GM18511 (cell line): ENCODE measurements at regions not wholly inside any gene's neighbourhood (a gene's known extent, or its start where the extent isn't known, plus 50 kb on each side); places are given as distances from the start of the nearest gene placed in this dataset.
"Not testable (repeated sequence)": the region's sequence is repeated elsewhere in the genome, so short reads cannot be mapped to it uniquely, and the experiment has no call there.

ENCODE experiments used
- ATAC-seq: cut with Tn5 transposase; IDR thresholded peaks from one replicate; pipeline ENCODE4 v1.9.1; 2021; ENCODE audit warnings: mild to moderate bottlenecking, moderate library complexity; ENCODE audit not compliant: unreplicated experiment

DNA sequence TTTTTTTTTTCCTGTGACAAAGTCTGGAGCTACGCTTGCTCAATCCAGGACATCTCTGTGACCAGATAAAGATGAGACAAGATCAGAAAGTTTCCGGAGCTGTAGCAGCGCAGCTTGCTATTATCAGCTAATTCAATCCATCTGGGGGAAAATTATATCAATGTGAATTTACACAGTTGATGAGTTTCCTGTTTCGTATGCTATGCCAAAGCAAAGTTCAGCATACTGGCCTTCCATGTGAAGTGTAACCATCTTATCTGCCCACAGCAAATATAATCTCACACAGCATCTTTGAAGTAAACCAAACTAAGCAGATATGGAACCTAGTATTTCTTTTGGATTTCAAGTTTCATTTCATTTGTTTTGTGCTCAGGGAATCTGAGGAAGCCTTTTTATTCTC is 1767.7 kb downstream of the EFNA5 start:
- no peak for ATAC-seq

DNA sequence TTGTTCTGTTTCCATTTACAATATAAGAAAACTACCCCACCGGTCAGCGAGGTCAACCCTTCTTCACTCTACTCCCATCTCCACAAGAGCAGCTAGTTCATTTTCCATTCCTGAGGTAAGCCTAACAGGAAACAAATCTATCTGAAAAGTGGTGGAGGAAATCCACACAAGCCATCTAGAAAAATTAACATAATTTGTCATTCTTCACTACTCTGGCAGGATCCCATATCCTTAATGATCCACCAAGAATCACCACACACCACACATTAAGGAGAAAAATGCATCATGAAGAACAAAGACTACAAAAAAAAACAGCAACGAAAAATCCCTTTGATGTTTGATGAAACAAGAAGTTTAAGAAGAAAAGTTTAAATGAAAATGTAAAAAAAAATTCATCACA is 1771.0 kb downstream of the EFNA5 start:
- no peak for ATAC-seq

DNA sequence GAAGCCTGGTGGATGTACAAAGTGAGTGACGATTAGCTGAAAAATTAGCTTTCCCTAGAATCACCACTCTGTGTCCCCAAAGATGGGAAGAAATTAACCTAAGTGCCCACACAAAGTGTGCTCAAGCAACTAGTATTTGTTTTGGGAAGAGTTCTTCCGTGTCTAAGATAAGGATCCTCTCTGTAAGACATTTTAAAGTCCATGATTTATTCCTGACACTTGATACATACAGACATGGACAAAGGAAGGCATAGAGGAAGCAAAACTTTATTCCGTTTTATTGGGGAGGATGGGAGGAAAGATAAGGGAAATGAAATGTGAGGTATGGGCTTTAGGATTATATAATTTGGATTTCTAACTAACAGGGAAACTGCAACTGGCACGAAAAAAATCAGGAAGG is 1772.6 kb downstream of the EFNA5 start:
- ATAC-seq: no peak

DNA sequence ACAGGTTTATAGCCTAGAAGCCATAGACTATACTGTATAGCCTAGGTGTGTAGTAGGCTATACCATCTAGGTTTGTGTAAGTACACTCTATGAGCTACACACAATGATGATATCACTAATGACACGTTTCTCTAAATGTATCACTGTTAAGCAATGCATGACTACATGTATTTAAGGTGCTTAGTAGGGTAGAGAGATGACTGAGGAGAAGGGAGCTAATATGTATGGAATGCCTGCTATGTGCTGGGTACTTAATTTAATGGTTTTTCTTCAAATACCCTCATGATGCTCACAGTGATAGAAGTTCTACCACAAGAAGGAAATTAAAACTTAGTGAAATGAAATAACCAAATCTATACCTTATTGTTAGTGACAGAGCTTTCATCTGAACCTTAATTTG is 1785.5 kb downstream of the EFNA5 start:
- ATAC-seq: no peak

DNA sequence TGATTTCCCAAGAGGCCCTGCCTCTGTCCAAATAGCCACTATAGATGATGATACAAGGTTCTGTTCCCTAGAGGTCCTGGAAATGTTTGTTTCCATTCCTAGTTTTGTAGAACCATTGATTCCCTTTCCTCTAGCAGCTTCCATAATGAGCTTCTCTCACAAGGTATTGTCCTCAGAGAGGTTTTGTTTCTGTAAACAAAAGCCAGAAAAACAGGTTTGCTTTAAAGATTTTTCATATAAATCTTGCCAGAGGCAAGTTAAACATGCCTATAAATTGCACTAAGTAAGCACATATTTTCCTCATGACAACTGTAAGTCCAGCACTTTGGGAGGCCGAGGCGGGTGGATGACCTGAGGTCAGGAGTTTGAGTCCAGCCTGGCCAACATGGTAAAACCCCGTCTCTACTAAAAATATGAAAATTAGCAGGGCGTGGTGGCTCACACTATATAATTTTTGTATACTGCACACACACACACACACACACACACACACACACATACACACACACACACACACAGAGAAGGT is 1787.7 kb downstream of the EFNA5 start:
- ATAC-seq: no peak

DNA sequence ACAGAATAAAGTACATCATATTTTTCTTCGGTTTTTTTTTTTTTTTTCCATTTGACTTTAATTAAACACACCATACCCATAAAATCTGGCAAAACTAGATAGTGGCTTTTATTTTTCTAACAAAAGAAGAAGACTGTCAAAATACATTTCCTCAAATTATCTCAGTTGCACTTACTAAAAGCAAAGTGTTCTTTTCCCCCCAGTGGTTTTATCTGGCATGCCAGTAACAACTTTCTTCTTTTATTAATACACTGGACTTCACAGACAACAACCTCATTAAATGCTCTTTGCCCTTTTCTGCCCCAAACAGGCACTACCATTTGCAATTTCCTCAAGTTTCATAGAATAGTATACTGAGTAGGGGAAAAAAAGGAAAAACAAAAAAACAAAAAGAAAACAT is 1792.3 kb downstream of the EFNA5 start:
- ATAC-seq: no peak

DNA sequence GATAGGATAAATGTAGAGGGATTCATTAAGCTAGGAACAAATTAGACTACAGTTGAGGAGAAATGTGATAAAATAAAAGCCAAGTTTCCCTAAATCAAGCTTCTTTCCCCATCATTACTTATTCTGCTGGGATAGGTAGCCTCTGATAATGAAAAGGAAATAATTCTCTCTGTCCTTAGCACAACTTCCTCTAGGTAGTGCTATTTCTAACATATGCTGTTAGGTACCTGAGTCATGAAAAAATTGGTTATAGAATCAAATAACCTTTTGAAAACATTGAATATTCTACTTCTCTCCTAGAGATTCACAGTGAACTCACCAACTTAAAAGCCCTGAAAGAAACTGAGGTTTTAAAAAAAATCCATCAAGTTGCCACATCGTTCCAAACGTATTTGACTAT is 1793.1 kb downstream of the EFNA5 start:
- no peak for ATAC-seq

DNA sequence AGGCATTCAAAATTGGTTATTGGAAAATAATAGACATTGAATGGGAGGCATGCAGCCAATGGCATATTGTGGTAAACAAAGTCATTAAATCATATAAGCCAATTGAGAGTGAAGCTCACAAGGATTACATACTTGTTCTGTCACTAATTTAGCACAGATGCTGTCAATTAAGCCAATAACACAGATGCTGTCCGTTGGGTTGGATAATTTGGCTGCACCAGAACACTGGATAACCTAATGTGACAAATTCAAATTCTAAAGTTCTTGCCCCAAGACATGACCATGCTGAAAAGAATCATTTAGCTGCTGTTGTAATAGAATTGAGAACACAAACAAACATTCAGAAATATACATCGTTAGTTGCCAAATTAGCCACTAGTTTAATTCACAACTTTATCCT is 1796.4 kb downstream of the EFNA5 start:
- no peak for ATAC-seq

DNA sequence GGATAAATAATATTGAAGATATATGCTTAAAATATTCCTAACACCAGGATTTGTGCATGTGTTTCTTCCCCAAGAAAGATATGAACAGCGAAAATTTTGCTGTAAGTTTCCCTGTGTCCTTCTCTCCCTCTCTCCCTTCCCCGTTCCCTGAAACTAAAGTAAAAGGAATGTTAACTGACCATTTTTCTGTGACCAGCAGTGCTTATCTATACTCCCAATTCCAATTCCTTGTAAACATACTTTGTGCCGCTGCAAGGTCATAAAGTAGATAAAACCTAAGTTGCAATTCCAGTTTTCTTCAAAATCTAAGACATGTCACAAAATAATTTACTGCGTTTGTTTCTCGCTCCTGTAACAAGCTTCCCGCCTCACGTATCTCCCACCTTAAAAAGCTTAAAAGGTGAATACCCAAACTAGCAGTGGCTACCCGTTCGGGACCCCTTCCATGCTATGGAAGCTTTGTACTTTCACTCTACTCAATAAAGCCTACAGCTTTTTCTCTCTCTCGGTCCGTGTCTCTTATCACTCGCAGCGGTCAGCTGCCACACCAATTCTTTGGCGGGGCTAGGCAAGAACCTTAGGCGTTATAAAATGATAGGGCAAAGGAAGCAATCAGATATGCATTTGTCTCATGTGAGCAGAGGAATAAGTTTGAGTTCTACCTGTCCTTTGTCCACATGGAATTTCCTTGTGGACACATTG is 1798.0 kb downstream of the EFNA5 start:
- ATAC-seq: no peak

DNA sequence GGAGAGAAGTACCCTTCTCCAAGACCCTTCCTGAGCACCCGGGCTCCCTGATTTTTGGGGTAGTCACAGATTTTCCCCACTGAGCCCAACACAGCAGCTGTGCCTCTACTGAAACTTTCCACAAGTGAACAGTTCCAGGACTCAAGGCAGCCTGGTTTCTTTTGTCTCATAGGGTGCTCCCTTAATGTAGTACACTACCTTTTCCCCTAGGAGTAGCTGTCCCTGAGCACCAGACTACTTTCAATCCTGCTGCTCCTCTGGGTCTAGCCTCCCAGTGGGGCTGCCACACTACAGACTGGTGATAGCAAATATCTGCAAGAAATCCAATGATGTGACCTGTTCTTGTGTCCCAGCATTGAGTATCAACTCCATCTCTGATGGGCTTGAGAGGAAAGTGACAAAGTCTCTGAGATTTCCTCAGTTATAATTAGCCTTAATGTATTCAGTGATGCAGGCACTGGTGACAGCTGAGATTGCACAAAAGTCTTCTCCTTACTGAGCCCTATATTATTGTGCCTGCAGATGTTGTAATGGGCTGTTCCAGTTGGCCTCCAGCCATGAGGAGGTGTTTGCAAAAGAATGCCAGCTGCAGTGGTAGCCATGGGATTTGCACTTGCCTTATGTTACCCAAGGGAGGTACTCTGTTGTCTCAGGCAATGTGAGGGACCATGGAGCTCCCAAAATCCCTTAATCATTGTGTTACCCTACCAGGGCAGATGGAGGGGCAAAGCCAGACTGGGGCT is 1802.5 kb downstream of the EFNA5 start:
- ATAC-seq: no peak

DNA sequence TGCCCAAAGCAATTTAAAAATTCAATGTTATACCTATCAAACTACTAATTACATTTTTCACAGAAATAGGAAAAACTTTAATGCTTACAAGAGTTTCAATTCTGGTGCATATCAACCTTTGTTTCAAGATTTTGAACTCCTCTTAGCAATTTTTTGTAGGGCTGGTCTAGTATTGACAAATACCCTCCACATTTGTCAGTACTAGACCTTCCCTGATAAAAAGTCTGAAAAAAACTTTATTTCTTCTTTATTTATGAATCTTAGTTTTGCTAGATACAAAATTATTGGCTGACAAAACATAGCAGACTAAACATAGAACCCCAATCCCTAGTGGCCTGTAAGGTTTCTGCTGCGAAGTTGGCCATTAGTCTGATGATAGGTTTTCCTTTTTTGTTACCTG is 1804.9 kb downstream of the EFNA5 start:
- no peak for ATAC-seq

DNA sequence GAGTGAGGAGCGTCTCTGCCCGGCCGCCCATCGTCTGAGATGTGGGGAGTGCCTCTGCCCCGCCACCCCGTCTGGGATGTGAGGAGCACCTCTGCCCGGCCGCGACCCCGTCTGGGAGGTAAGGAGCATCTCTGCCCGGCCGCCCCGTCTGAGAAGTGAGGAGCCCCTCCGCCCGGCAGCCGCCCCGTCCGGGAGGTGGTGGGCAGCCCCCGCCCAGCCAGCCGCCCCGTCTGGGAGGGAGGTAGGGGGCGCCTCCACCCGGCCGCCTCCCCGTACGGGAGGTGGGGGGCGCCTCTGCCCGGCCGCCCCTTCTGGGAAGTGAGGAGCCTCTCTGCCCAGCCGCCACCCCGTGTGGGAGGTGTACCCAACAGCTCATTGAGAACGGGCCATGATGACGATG is 1811.4 kb downstream of the EFNA5 start:
- ATAC-seq: not testable (repeated sequence)

DNA sequence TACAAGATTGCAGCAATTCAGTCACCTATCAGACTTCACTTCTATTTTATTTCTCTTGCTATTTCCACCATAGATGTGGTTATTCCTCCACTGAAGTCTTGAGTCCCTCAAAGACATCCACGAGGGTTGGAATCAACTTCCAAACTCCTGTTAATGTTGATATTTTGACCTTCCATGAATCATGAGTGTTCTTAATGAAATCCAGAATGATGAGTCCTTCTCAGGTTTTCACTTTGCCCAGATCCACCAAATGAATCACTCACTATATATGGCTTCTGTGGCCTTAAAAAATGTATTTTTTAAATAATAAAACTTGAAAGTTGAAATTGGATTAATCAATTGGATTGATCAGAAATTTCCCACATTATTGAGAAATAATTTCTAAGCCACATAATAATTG is 1821.0 kb downstream of the EFNA5 start:
- no peak for ATAC-seq

DNA sequence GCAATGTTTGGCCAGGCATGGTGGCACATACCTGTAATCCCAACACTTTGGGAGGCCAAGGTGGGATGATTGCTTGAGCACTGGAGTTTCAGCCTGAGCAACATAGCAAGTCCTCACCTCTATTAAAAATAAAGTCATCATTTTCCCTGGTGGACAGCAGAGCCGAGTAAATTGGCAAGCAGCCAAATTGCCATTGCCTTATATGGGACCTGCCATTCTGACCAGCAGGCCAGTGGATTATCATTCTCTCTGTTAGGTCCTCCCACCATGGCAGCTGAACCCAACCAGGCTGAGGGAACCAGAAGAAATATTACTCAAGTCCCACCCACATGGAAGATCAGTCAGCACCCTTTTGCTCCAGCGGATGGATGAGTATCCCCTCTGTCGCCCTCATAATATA is 1829.9 kb downstream of the EFNA5 start:
- no peak for ATAC-seq

DNA sequence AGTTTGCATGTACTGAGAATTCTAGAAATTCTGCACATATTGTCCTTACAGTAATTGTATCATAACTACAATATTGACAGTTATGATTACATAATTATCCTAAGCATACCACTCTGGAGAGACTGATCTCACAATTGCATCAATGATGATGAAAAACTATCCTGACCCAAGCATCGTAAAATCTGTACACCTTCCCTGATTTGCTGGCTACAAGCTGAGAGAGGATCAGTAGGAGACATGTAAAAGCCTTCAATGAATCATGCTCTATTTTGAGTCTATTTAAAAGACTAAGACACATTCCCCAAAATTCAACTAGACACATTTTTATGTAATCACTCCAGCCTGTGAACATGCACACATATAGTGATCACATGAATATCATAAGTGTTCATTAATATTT is 1833.8 kb downstream of the EFNA5 start:
- no peak for ATAC-seq

DNA sequence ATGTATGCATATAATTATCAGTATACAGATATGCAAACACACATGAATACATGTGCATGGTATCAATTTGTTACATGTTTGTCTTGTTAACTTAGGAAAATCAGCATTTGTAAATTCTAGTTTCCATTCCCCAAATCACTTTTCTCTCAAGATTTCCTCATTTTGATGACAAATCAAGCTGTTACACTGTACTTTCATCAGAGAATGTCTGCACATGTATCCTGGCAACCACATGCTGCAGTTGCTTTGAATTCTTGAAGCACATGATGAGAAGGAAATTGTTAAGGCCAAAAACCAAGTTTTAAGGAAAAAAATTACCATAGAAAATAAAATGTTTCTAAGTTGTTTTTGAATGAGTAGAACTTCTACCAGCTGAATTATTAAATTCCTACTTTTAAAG is 1834.5 kb downstream of the EFNA5 start:
- no peak for ATAC-seq

DNA sequence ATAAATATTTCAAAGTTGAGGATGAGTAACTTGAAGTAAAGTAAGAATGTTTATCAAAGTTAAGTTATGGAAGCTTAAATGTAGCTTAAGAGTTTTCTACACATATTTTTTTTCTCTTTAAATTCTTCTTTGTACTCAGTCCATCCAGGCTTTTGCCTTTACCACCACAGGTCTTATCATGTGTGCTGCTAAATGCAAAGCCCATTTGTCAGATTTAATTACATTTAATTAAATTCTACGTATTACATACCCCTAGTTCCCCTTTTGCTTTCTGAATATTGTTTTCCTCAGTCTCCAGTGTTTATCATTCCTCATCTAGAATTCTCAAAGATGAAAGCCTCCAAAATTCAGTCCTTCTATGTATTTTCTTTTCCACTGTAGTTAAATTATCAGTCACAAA is 1841.9 kb downstream of the EFNA5 start:
- ATAC-seq: no peak

DNA sequence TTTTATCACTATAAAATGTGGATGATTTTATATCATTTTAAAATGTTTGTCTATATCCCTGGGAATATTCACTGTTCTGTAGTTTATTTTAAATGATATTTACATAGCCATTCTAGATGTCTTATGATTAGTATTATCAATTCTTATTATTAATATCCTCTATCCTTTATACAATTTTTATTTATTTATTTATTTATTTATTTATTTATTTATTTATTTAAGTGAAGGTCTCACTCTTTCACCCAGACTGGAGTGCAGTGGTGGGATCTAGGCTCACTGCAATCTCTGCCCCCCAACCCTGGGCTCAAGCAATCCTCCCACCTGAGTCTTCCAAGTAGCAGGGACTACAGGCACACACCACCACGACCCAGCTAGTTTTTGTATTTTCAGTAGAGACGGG is 1848.9 kb downstream of the EFNA5 start:
- ATAC-seq: no peak

DNA sequence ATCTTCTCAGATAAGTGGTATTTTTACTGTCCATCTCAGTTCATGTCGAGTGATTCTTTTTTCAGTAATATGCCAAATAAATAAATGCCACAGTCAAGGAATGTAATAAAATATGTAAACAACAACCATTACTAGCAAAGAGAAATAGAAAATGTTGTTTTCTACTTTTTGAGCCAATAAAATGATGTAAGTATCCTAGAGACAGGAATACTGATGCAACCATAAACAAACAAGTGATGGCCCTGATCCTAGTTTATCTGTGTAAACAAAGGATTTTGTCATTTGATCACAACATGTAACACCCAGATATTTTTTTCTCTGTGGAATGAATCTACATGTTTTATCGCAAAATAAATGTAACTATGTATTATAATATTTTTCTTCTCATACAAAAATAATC is 1852.8 kb downstream of the EFNA5 start:
- ATAC-seq: no peak

DNA sequence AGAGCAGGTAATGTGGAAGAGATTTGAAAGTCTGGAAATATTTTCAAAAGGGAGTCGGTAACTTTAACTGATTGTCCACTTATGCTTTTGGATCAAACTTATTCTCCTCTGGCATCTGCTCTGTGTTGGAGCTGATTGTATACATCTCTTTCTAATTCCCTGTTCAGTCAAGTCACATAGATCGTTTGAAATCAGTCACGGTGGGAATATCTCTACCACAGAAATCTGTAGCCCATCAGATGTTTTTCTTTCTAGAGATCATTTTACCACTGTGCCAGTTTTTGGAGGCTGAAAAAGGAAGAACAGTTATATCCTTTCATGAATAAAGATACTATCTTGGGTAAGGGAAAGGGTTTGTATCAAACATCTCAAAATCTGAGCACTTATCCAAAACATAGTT is 1853.3 kb downstream of the EFNA5 start:
- no peak for ATAC-seq

DNA sequence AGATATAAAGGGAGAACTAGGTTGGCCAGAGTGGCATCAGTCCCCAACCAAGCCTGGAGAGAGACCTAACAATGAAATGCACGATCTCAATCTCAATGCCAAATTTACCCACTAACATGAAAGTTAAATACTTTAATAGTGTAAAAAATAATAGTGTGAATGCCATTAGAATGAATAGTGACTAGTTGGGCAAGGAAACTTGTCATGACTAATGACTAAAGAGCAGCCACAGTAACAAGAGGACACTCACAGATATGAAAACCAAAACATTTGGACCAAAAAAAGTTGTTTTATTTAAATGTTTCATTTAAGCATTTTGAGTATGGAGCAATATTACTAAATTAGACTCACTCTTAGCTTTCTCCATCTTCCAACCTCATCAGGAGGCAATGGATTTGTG is 1853.8 kb downstream of the EFNA5 start:
- ATAC-seq: no peak

DNA sequence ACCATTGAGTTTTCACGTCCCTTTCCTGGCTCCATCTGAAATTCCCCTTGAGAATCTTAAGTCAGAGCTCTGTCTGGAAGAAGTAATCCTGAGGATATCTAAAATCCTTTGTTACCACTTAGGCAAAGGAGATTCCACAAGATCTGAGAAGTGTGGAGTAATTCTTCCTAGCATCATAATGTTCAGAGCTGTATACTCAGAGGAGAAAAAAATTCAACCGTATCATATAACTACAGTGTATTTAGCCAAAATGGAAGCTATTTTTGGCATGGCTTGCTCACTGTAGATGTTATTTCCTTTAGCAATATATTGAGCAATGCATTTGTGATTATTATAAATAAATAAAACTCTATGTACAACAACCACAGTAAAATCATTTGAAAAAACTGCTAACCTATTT is 1858.4 kb downstream of the EFNA5 start:
- ATAC-seq: no peak

DNA sequence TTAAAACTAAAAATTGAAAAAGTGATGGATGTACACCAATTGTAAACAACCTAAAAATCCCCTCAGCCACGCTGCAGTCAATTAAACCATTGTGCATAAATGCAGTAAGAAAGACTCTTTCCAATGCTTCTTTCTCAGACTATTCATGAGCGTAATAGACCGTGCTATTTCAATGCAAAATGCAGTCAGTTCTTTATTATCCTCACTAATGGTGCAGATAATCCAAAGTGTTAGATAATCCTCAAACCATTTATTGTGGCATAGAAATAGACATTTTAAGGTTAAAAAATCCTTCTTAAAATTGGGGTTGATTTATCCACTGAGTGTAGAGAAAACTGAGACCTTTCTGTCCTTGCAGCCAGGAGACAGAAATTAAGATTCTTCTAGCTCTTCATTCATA is 1862.8 kb downstream of the EFNA5 start:
- ATAC-seq: no peak
